Activated B cell treated with CpG ODN at 0.5 μM for 24 hours (primary cell): ENCODE measurements at regions not wholly inside any gene's neighbourhood (a gene's known extent, or its start where the extent isn't known, plus 50 kb on each side); places are given as distances from the start of the nearest gene placed in this dataset.

Experiments
- ATAC-seq: fragments of 200-7000 bp; cut with Tn5 transposase; one replicate; pipeline ENCODE4 v1.10.0; 2021; ENCODE audit warnings: low read depth, mild to moderate bottlenecking, moderate library complexity
- CTCF ChIA-PET: fragments of 350-600 bp; sonication (Branson Sonifier 250); formaldehyde crosslinking; loops from one replicate; lab custom pipeline; 2021; ENCODE audit warnings: antibody characterized with exemption; lab: Charles Lee
- POLR2A ChIA-PET: fragments of 350-600 bp; sonication (Branson Sonifier 250); formaldehyde crosslinking; loops from one replicate; lab custom pipeline; 2021; ENCODE audit warnings: antibody characterized with exemption; lab: Charles Lee
- DNase-seq: peaks from one replicate; pipeline ENCODE4 v3.0.0; 2022
- H3K27ac Mint-ChIP-seq: one replicate; pipeline ENCODE4 v1.8.0; 2020; ENCODE audit warnings: mixed read lengths
- H3K27me3 Mint-ChIP-seq: one replicate; pipeline ENCODE4 v1.8.0; 2021; ENCODE audit warnings: mixed read lengths
- H3K36me3 Mint-ChIP-seq: one replicate; pipeline ENCODE4 v1.8.0; 2021; ENCODE audit warnings: low read depth, mixed read lengths
- H3K4me1 Mint-ChIP-seq: one replicate; pipeline ENCODE4 v1.8.0; 2021; ENCODE audit warnings: mixed read lengths
- H3K4me3 Mint-ChIP-seq: one replicate; pipeline ENCODE4 v1.8.0; 2020; ENCODE audit warnings: mild to moderate bottlenecking, mixed read lengths
- H3K9me3 Mint-ChIP-seq: one replicate; pipeline ENCODE4 v1.8.0; 2020; ENCODE audit warnings: mixed read lengths
- intact Hi-C: fragments of 100-400 bp; cut with micrococcal nuclease; formaldehyde crosslinking; loops from one replicate; pipeline ENCODE4 v1.15.1; 2024
- TF ChIP-seq, protein P1 (sequence below): fragments of 200-600 bp; IDR thresholded peaks from one replicate; pipeline ENCODE4 v1.8.0; 2022; ENCODE audit warnings: antibody characterized with exemption, mild to moderate bottlenecking

DNA sequence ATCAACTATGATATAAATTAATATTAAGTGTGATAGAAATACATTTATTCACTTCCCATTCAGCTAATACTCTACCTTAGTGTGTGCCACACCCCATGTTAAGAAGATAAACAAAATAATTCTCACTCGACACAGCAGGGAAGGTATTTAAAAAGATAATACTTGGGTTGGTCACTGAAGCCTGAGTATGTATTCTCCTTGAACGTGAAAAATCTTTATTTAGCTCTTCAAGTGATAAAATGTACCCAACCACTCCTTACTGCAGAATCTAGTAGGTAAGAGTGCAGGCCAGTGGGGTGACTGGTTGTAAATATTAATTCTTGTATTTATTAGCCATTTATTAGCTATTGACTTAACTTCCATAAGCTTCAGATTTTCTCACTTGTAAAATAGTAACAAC is 372.7 kb upstream of the THBS1 start:
- Mint-ChIP-seq H3K4me3 (no peak overlapping the region), H3K27me3 (no peaks in the 10 kb centered on the region), H3K27ac (no peak overlapping the region), H3K4me1 (no peaks in the 10 kb centered on the region), H3K9me3 (no peaks in the 10 kb centered on the region), H3K36me3 (no peaks in the 10 kb centered on the region)
- intact Hi-C loops: no loop called here
- CTCF ChIA-PET: no interaction called here
- no peak for ATAC-seq
- TF ChIP-seq, protein P1, sequence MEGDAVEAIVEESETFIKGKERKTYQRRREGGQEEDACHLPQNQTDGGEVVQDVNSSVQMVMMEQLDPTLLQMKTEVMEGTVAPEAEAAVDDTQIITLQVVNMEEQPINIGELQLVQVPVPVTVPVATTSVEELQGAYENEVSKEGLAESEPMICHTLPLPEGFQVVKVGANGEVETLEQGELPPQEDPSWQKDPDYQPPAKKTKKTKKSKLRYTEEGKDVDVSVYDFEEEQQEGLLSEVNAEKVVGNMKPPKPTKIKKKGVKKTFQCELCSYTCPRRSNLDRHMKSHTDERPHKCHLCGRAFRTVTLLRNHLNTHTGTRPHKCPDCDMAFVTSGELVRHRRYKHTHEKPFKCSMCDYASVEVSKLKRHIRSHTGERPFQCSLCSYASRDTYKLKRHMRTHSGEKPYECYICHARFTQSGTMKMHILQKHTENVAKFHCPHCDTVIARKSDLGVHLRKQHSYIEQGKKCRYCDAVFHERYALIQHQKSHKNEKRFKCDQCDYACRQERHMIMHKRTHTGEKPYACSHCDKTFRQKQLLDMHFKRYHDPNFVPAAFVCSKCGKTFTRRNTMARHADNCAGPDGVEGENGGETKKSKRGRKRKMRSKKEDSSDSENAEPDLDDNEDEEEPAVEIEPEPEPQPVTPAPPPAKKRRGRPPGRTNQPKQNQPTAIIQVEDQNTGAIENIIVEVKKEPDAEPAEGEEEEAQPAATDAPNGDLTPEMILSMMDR: no peak
- no peak for DNase-seq
- POLR2A ChIA-PET: no interaction called here

DNA sequence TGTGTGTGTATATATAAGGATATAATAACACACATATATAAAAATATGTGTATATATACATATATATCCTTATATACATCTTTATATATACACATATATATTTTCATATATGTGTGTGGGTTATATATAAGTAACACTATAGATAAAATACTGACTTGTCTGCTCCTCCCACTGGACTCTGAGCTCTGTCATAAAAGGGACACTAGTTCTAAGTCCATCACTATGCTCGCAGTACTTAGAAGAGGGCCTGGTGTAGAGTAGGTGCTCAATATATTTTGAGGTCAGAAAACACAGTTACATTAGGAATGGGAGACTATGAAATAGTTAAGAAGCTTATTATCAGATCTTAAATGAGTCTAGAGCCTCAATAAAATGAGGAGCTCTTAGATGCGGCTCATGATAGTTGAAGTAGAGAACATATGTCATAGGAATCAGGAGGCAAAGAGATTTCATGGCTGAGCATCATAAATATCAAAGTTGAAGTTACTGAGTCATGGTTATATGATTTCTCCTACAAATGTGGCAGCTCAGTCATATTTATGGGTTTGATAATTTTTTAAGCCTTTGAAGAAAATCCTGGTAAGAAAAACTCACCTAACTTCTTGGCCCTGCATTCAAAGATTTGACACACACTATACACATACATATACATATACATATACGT is 371.2 kb upstream of the THBS1 start:
- intact Hi-C loops: no loop called here
- Mint-ChIP-seq H3K4me1 (no peaks in the 10 kb centered on the region), H3K27ac (no peak overlapping the region), H3K36me3 (no peaks in the 10 kb centered on the region), H3K27me3 (no peaks in the 10 kb centered on the region), H3K4me3 (no peak overlapping the region), H3K9me3 (no peaks in the 10 kb centered on the region)
- ChIA-PET CTCF (no interaction called here), POLR2A (no interaction called here)
- TF ChIP-seq, protein P1: no peak
- ATAC-seq (no peak), DNase-seq (no peak)

DNA sequence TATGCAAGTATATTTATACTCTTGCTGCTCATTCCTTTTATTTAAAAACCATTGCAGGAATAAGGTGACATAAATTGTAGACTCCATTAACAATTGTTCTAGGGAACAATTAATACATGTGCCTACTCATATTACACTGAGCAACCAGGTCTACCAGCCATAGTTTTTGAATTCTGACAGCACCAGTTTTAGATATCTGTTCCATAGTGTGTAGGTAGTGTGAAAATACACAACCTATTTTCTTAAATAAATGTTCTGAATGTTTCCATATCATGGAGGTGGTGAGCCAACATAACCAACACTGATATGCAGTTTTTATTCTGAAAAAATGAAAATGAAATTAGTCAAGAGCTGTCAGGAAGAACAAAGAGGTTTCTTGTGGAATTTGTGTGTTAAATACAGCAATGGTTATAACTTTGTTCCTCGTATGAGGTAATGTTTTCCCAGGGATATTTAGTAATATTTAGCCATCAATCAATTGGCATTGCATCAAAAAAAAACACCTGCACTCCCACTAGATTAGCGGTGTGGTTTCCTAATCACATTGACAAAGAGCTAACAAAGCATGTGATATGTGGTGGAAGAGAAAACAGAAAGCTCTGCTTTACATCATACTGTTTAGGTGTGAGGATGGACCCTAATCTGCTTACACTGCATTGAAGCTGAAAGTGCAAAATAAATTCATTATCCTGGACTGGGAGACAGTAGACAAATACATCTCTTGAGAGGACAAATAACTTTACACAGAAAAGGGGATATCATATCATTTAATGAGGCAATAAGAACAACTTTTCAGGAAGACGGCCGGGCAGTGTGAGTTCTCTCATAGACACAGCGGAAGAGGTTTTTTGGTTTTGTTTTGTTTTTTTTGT is 369.5 kb upstream of the THBS1 start:
- Mint-ChIP-seq H3K27ac (no peak overlapping the region), H3K9me3 (no peaks in the 10 kb centered on the region), H3K36me3 (no peaks in the 10 kb centered on the region), H3K4me3 (no peak overlapping the region), H3K27me3 (peaks cover 1% of the 10 kb centered on the region), H3K4me1 (no peaks in the 10 kb centered on the region)
- ATAC-seq: no peak
- ChIA-PET CTCF (no interaction called here), POLR2A (no interaction called here)
- TF ChIP-seq, protein P1: no peak
- no peak for DNase-seq
- intact Hi-C loops: no loop called here

DNA sequence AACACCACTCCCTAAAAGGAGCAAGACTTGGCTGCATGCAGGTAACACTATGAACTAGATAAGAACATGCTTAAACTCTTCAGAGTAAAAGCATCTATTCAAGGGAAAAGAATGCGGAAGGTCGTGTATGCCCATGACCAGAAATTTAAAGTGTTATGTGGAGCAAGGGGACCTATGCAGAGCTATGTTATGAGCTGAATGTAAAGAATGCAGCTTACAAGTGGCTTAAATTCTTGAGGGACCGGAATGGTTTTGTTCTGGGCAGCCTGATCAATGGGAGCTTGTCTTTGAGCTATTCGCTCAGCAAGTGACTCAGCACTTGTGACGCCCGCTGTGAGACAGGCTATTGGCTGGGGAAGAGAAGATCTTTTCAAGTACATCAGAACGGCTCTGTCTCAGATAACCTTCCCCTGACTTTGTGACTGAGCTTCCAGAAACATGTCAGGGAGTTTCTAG is 367.5 kb upstream of the THBS1 start:
- no peak overlapping the region for H3K4me3 Mint-ChIP-seq
- H3K27ac Mint-ChIP-seq: no peak overlapping the region
- ATAC-seq (no peak), DNase-seq (no peak)
- no peaks in the 10 kb centered on the region for H3K36me3 Mint-ChIP-seq
- ChIA-PET CTCF (no interaction called here), POLR2A (no interaction called here)
- intact Hi-C loops: no loop called here
- no peaks in the 10 kb centered on the region for H3K9me3 Mint-ChIP-seq
- TF ChIP-seq, protein P1: no peak
- peaks cover 1% of the 10 kb centered on the region for H3K27me3 Mint-ChIP-seq
- no peaks in the 10 kb centered on the region for H3K4me1 Mint-ChIP-seq

DNA sequence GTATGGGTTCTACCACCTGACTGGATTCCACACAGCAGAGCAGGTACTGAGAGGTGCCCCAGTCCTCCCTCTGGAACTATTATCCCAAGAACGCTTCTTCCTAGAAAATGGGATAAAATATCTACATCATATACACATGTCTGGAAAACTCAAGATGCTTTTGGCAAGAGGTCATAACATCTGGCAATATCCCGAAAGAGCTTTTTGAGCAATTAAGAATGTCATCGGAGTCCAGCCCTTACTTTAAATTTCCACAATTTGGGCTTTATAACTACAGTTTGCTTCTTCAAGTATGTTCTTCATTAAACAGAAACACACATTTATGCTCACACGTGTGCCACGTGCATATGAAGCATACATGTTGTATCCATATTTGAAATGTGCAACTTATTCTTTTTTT is 365.9 kb upstream of the THBS1 start:
- no peaks in the 10 kb centered on the region for H3K36me3 Mint-ChIP-seq
- peaks cover 1% of the 10 kb centered on the region for H3K27me3 Mint-ChIP-seq
- CTCF ChIA-PET: no interaction called here
- no peak for DNase-seq
- ATAC-seq: no peak
- TF ChIP-seq, protein P1: no peak
- H3K9me3 Mint-ChIP-seq: no peaks in the 10 kb centered on the region
- no peak overlapping the region for H3K27ac Mint-ChIP-seq
- POLR2A ChIA-PET: no interaction called here
- H3K4me3 Mint-ChIP-seq: no peak overlapping the region
- intact Hi-C loops: no loop called here
- no peaks in the 10 kb centered on the region for H3K4me1 Mint-ChIP-seq
